HG03565 (cell line): ENCODE measurements at regions not wholly inside any gene's neighbourhood (a gene's known extent, or its start where the extent isn't known, plus 50 kb on each side); places are given as distances from the start of the nearest gene placed in this dataset.

Experiments used
- ATAC-seq: cut with Tn5 transposase; IDR thresholded peaks from one replicate; pipeline ENCODE4 v1.9.1; 2021; ENCODE audit warnings: mild to moderate bottlenecking, moderate library complexity; ENCODE audit not compliant: unreplicated experiment

DNA sequence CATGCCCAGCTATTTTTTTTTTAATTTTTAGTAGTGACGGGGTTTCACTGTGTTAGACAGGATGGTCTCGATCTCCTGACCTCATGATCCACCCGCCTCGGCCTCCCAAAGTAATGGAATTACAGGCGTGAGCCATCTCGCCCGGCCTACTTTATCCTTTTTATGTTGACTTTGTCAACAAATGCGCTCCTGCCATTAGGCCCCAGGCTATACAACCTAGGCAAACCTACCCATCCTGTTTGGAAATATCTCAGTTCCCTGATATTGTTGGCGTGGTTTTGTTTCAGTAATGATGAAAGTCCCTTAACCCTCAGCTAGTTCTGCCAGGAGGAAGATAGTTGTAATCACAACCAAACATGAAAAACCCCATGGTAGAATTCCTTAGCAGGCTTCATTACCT is 249.4 kb upstream of the SOX11 start:
- no peak for ATAC-seq

DNA sequence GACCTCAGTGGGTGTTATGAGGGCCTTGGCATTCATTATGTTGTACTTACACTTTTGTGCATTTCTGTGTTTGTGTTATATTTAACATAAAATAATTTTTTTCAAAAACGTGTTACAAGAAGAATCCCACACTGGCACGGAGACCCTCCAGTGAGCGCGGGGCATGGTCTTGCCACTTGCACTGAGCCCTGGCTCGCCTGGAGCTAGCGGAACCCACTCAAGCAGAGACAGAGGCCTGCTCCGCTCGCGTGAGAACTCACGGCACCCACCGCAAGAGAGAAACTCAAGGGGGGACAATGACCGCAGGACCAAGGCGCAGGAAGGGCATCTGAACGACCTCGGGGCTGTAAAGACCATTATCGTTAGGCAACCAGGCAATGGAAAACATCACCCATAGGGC is 248.0 kb upstream of the SOX11 start:
- no peak for ATAC-seq

DNA sequence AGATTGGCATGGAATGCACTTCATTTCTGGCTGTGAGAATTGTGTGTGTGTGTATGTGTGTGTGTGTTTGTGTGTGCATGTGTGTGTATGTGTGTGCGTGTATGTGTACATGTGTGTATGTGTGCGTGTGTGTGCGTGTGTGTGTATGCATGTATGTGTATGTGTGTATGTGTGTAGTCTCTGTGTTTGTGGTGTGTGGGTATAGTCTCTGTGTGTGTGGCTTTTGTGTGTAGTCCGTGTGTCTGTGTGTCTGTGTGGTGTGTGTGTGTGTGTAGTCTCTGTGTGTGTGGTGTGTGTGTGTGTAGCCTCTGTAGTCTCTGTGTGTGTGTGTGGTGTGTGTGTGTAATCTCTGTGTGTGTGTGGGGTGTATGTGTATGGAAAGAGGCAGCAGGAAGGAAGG is 247.3 kb upstream of the SOX11 start:
- ATAC-seq, result no peak

DNA sequence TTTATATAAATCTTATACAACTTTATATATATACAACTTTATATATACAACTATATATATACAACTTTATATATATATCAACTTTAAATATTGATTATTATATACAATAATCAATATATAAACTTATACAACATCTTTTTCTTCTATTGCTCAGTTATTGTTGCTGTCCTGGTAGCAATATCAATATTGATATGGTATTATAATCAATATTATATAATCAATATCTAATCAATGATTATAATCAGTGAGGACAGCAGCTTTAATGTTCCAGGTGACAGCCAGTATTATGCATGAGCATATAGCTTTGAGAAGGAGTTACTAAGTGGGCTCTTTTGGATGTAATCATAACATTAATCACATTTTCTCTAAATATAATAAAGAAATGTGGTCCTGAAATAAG is 242.3 kb upstream of the SOX11 start:
- no peak for ATAC-seq

DNA sequence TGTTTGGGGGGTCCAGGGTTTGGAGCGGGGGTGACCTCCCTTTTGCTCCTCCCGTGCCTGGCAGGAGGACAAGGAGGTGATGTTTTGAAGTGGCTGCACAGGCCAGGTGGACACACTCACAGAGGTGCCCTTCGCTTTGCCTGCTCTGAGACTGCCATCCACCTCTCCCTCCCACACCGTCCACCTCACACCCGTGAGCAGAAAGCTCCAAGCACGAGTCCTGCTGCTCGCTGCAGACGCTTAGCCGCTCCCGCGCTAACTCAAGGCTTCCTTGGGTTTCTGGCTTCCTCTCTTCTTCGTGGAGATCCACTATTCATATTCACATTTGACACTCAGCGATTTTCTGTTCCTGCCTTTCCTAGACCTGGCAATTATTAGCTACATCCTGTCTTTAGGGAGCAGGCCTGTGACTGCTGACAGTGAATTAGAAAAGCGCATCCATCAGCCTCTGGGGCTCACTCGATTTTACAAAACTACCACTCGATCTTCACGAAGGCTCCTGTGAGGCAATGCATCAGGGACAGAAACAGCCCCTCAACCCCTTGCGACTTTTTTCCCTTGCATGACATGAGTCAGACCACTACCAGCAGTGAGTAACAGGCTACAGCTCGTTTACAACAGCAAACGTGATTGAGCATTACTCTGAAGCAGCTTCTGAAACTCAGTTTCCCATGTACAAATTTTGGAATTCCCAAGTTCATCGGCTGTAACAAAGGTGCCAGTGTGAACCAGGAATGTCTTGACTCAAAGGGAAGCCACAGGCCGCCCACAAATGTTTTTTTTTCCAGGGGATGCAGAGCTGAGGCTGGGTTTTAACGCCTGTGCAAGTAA is 238.7 kb upstream of the SOX11 start:
- ATAC-seq, result no peak

DNA sequence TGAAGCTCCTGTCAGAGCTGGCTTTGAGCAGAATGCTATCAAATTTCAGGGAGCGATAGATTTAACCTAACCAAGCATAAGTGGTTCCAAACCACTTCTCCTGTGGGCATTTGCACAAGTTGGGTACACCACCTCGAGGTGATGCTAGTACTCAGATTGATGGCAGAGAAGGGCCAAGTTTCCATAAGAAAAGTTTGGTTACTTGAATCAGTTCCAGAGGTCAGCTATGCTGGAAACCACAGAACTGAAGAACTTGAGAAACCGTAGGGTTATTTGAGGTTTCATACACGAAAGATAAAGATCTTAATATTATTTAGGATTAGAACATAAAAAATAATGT is 238.2 kb upstream of the SOX11 start:
- no peak for ATAC-seq

DNA sequence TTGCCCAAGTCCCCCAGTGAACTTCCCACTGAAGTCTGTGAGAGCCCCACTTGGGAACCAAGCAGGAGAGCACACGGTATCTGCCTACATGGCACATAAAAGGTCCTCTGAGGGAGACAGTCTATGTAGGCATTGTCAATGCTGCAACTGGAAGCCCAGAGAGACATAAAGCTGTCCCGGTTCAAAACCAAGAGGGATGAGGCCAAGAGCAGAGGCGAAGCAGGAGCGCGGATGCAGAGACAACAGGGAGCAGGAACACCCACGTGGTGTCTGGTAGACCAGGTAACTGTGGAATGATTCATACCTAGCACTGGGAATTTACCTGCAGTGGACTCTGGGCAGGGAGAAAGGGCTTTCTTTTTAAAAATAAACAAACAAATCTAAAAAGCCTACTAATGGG is 233.1 kb upstream of the SOX11 start:
- no peak for ATAC-seq

DNA sequence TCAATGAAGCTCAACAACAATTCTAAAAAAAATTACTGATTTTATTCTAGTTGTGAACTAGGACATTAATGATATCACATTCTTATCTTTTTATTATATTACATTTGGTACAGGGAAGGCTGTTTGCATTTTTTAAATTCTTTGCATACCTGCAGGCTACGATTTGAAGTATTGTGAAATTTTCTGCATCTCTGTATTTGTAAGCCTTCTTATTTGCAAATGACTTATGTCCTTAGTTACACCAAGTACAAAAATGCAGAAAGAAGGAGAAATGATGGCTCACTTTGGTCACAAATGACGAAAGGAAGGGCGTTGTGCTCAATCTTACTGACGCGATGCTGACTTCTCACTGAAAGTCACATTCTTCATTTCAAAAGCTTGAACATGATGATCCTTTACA is 227.5 kb upstream of the SOX11 start:
- ATAC-seq, result no peak

DNA sequence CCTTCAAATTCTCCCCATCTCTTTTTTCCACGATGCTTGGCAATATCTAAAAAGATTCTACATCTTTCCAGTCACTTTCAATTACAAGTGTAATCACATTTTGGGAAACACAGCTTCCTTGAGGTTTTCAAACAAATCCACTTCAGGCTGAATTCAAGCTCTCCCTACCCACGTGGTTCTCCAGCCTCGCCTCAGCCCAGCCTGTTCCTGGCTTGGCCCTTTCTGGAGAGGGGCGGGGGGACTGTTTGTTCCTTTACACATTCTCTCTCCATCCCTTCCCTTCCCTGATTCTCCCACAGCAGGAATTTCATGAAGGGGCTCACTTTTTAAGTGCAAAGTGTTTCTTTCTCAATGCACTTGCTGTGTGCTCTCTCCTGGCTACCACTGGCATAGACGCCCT is 226.3 kb upstream of the SOX11 start:
- ATAC-seq, result no peak

DNA sequence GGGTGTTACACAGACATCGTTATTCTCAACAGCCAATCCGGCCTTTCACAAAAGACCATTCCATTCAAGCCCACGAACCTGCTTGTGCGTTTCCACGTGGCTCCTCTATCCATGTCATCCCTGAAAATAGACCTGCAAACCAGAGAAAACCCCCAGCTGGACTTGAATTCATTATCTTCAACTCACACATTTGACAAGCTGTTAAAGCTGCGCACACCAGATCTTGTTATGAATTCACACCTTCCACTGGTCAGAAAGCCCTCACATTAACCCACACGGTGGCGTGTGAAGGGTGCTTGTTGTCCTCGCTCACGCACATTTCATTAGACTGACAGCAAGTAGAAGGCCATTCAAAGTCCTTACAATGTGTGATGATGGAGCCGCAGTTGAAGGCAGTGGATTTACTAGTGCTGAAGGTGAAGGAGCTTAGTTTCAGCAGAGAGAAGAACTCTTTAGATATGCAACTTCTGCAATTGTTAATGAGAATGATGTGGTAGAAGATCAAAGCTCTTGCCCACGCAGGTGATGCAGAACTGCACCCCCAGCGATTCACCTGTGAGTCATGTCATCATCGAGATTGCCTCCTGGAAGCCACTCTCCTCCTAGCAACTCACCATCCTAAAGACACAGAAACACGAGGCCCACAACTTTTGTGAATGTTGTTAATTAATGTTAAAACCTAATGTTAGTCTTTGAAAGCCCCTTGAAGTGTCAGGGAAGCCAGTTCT is 224.8 kb upstream of the SOX11 start:
- ATAC-seq, result no peak

DNA sequence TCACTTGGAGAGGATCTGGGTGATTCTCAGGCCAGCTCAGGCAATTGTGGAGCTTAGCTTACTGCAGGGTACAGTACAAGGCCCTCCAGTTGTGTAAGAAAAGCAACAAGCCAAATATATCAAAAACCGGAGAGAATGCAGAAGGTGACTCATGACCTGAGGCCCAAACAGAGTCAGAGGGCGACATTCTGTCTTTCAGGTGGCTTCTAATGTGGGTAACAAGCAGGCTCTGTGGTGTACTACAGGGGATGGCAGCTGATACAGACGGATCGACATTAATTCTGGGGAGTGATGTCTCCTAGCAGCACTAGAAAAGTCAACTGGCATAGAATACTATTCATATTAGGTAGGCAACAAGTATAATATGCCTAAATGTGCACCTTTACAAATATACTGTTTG is 219.5 kb upstream of the SOX11 start:
- no peak for ATAC-seq

DNA sequence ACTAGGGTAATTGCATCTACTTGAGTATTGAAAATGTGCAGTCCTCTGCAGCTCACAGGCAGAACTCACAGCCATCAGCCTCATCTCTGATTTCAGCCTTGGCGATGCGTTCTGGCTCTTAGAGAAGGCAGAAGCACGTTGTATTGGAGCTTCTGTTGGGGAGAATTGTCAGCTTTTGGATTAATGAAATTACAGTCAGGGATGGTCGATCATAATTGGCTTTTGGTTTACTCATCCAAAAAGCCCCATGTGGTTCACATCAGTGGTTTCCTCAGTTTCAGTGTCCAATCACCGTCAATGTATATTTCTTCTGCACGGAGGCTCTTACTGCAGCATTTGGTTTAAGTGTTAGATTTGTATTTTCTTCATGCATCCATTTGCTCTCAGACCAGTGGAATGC is 218.5 kb upstream of the SOX11 start:
- no peak for ATAC-seq

DNA sequence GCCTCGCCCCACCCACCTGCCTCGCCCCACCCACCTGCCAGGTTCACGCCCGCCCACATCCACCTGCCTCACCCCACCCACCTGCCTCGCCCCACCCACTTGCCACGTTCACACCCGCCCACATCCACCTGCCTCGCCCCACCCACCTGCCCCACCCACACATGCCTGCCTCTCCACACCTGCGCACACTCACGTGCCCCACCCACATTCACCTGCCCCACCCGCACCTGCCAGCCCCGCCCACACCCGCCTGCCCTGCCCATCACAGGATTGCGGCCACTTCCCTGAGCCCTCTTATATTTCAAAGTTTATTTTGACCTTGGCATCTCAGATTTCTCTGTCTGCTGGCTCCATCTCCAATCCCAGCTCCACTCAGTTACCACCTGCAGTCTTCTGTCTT is 217.5 kb upstream of the SOX11 start:
- ATAC-seq, result no peak

DNA sequence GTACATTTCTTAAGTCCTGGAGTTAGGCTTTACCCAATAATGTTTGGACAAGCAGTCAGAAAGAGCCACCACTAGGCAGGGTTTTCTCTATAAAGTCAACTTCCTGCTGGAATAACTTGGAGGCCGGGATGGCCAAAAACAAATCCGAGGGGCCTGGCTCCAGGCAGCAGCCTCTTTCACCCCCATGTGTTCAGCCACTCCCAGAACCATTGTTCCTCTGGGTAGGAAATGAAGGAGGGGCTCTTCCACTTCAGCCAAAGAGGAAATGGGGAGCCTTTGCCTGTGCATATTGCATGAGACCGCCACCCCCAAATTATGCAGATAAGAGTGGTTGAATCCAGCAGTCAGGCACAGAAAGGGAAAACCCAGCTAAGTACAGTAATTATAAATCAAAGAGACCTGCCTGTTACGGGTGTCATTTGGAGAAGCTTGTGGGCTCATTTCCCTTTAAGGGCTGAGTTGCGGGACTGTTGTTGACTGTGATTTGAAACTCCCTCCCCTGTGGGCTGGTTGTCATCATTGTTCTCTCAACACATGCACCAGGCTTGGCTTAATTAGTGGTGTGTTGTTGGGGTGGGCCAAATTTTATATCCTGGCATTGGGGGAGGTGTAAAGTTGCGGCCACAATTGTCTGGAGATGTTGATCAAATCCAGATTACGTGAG is 212.8 kb upstream of the SOX11 start:
- no peak for ATAC-seq

DNA sequence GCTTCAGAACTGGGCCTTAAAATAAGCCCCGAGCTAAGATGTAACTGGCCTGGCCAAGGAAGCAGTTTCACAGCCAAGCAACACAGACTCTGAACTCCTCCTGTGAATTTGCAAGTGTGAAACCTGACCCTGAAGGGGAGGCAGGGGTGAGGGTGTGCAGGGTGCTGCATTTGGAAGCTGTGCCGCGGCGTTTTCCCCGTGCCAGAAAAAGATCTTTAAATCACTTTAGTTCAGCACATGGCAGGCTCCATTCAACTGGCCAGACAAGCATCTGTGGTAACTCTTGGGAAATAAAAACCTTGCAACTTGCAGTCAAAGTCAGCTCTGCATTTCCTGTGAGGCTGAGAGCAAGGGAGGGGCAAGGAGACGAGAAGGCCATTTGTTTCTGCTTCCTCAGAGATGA is 209.3 kb upstream of the SOX11 start:
- ATAC-seq, result no peak

DNA sequence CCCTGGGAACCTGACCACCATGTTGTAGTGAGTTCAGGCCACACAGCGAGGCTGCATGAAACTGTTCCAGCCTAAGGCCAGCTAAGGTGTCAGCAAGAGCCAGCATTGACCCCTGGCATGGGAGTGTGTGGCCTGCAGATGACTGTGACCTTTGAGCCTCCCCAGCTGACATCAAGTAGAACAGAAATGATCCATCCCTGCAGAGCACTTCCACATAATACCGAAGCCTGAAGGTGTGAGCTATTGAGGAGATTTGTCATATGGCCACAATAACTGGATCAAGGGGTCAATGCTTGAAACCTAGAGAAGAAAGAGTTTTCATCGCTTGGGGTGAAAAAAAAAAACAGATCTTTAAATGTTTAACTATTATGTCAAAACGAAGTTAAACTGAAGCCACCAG is 207.3 kb upstream of the SOX11 start:
- no peak for ATAC-seq

DNA sequence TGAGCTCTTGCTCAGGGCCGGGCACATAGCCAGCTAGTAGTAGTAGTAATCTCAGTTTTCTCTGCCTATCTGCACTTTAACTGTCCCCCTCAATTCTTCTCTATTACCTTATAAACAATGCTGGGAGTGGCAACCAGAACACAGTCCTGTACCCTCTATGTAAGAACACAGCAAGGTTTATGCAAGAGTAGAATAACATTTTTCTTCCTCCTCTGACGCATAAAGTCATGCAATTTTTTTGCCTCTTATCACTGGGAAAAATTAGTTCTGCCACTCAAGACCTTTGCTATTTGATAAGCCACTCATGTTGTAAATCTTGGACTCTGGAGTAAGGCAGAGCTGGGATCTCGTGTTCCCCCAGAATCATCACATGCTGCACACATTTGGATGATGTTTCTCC is 200.7 kb upstream of the SOX11 start:
- ATAC-seq, result no peak

DNA sequence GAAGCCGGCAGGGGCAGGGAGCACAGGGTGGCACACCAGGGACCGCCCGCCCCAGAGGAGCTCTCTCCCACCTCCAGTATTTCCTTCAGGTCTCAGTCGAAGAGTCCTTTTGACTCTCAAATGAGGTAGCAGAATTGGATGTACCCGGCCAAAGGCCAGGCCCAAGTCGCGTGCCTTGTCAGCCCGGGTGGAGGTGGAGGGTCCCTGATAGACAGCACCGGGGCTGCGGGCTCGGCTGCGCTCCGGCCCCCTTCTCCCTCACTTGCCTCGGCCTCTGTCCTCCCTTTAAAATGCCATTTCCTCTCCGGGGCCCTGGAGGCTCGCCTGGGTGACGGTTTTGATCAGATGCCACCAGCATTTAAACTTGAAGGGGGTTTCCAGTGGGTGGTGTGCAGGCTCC is 198.9 kb upstream of the SOX11 start:
- ATAC-seq, result no peak

DNA sequence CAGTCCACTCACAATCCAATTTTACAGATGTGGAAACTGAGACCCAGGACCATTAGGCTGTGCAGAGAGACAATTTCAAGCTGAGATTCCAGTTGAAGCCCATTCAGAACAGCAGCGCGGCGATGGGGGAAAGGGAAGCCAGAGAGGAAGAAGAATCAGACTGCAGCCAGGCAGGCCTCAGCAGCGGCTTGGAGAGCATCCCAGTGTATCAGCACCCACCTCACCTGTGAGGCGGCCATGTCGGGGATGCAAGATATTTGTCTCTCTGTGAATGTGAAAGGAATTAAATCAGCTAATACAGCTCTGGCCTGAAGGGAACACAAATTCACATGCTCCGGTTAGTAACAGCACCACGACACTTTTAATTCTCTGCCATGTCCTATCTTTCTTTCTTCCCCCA is 198.0 kb upstream of the SOX11 start:
- no peak for ATAC-seq

DNA sequence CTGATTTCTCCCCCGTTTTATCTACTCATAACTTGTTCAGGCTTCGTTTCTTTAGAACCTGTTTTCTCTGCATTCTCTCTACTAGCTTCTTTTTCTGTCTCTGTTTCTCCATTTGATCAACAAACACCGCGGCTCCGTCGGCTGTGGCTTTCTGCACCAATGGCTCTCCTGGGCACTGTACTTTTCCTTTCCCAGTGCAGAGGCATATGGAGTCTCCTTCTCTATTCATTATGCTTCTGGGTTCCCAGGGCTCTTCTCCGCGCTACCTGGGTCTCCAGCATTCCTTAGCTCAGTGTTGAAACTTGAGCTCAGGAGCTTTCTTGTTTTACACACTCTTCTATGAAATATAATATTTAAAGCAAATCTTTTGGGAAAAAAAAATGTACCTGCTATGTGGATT is 196.6 kb upstream of the SOX11 start:
- no peak for ATAC-seq

DNA sequence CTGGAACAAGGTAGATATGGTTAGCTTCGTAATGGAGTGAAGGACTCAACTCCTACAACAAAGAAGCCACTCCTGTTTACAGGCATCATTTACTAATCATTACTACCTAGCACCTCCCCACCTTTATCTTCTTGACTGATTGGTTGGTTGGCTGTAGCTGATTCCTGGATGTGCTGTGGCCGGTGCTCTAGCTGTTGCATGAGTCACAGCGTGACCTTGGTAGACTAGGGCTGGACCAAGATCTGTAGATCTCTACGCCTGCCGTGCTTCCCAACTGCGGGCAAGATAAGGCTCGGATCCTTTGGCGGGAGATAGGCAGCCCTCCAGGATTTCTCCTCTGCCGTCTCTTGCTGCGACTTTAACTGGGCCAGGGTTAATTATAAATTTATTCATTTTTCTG is 194.3 kb upstream of the SOX11 start:
- no peak for ATAC-seq

DNA sequence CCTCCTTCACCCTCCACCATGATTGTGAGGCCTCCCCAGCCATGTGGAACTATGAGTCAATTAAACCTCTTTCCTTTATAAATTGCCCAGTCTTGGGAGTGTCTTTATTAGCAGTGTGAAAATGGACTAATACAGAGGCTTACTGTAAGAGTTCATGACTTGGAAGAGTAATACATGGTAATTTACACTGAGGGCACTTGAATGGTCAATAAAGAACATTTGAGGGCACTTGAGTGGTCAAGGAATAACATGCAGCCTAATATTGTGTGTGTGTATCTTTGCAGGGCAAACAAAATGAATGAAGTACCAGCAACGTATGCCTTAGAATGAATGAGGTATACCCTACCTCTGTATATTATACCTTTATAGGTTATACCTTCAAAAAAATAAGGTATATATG is 190.4 kb upstream of the SOX11 start:
- no peak for ATAC-seq
